ENCODE measurements at regions not wholly inside any gene's neighbourhood (a gene's known extent, or its start where the extent isn't known, plus 50 kb on each side); places are given as distances from the start of the nearest gene placed in this dataset.

GRCh38 chrX:39900777-39901170, 197.0 kb downstream of the BCOR start:
- BruUV-seq (replicated peaks): no TSS peak
- DNase-seq: no peak
- H3K27me3 Mint-ChIP-seq (ENCODE audit: unreplicated experiment): no peaks in the 10 kb centered on the region
- CTCF ChIA-PET: no interaction called here
- H3K36me3 Mint-ChIP-seq (ENCODE audit: insufficient read depth, unreplicated experiment): peaks cover 4% of the 10 kb centered on the region
- TF ChIP-seq CTCF (IDR thresholded peaks at IDR 0.05; ENCODE audit: unreplicated experiment): no peak
- no peaks in the 10 kb centered on the region for H3K9me3 Mint-ChIP-seq (ENCODE audit: low read depth, unreplicated experiment)
- peaks cover 30% of the 10 kb centered on the region for H3K4me1 Mint-ChIP-seq (ENCODE audit: low read depth, unreplicated experiment)
- intact Hi-C loops (cut with micrococcal nuclease; ENCODE audit: unreplicated experiment): loop anchor here (10.0 kb wide), 1 partner anchor 86 kb away; no protein-coding TSS in a partner anchor
- H3K4me3 Mint-ChIP-seq (ENCODE audit: low read depth, unreplicated experiment): no peak overlapping the region
- no peak overlapping the region for H3K27ac Mint-ChIP-seq (ENCODE audit: unreplicated experiment)

GRCh38 chrX:39903343-39903742, 194.4 kb downstream of the BCOR start:
- no peaks in the 10 kb centered on the region for H3K27me3 Mint-ChIP-seq (ENCODE audit: unreplicated experiment)
- H3K36me3 Mint-ChIP-seq (ENCODE audit: insufficient read depth, unreplicated experiment): peaks cover 3% of the 10 kb centered on the region
- H3K4me1 Mint-ChIP-seq (ENCODE audit: low read depth, unreplicated experiment): peaks cover 16% of the 10 kb centered on the region
- no peak overlapping the region for H3K4me3 Mint-ChIP-seq (ENCODE audit: low read depth, unreplicated experiment)
- no peak for DNase-seq
- no peaks in the 10 kb centered on the region for H3K9me3 Mint-ChIP-seq (ENCODE audit: low read depth, unreplicated experiment)
- BruUV-seq (replicated peaks): no TSS peak
- CTCF ChIA-PET: no interaction called here
- intact Hi-C loops (cut with micrococcal nuclease; ENCODE audit: unreplicated experiment): loop anchor here (10.0 kb wide), 1 partner anchor 89 kb away; no protein-coding TSS in a partner anchor
- no peak for TF ChIP-seq CTCF (IDR thresholded peaks at IDR 0.05; ENCODE audit: unreplicated experiment)
- H3K27ac Mint-ChIP-seq (ENCODE audit: unreplicated experiment): no peak overlapping the region

- intact Hi-C loops (cut with micrococcal nuclease; ENCODE audit: unreplicated experiment): loop anchor here (10.0 kb wide), 1 partner anchor 89 kb away; no protein-coding TSS in a partner anchor
- BruUV-seq (replicated peaks): no TSS peak
- no peaks in the 10 kb centered on the region for H3K9me3 Mint-ChIP-seq (ENCODE audit: low read depth, unreplicated experiment)
- no peaks in the 10 kb centered on the region for H3K27me3 Mint-ChIP-seq (ENCODE audit: unreplicated experiment)
- no peak for TF ChIP-seq CTCF (IDR thresholded peaks at IDR 0.05; ENCODE audit: unreplicated experiment)
- H3K36me3 Mint-ChIP-seq (ENCODE audit: insufficient read depth, unreplicated experiment): peaks cover 9% of the 10 kb centered on the region
- CTCF ChIA-PET: no interaction called here
- H3K4me1 Mint-ChIP-seq (ENCODE audit: low read depth, unreplicated experiment): peaks cover 22% of the 10 kb centered on the region
- H3K4me3 Mint-ChIP-seq (ENCODE audit: low read depth, unreplicated experiment): no peak overlapping the region
- H3K27ac Mint-ChIP-seq (ENCODE audit: unreplicated experiment): no peak overlapping the region
- DNase-seq: no peak
Measured at GRCh38 chrX:39903937-39904336, 193.8 kb downstream of the BCOR start.

GRCh38 chrX:39904816-39905537, 192.8 kb downstream of the BCOR start:
- H3K4me3 Mint-ChIP-seq (ENCODE audit: low read depth, unreplicated experiment): no peak overlapping the region
- H3K27me3 Mint-ChIP-seq (ENCODE audit: unreplicated experiment): no peaks in the 10 kb centered on the region
- intact Hi-C loops (cut with micrococcal nuclease; ENCODE audit: unreplicated experiment): loop anchor here (10.0 kb wide), 1 partner anchor 90 kb away; no protein-coding TSS in a partner anchor
- BruUV-seq (replicated peaks): no TSS peak
- H3K4me1 Mint-ChIP-seq (ENCODE audit: low read depth, unreplicated experiment): peaks cover 31% of the 10 kb centered on the region
- no peaks in the 10 kb centered on the region for H3K9me3 Mint-ChIP-seq (ENCODE audit: low read depth, unreplicated experiment)
- no peak for DNase-seq
- no peak overlapping the region for H3K27ac Mint-ChIP-seq (ENCODE audit: unreplicated experiment)
- CTCF ChIA-PET: interaction anchor here (1.1 kb wide), 1 partner anchor 109 kb away, joined by 3 read pairs; no protein-coding TSS in a partner anchor
- H3K36me3 Mint-ChIP-seq (ENCODE audit: insufficient read depth, unreplicated experiment): peaks cover 9% of the 10 kb centered on the region
- TF ChIP-seq CTCF (IDR thresholded peaks at IDR 0.05; ENCODE audit: unreplicated experiment): no peak

Measured in Calu3 (cell line).